HG02938 (cell line): ENCODE measurements at regions not wholly inside any gene's neighbourhood (a gene's known extent, or its start where the extent isn't known, plus 50 kb on each side); places are given as distances from the start of the nearest gene placed in this dataset.
"Not testable (repeated sequence)": the region's sequence is repeated elsewhere in the genome, so short reads cannot be mapped to it uniquely, and the experiment has no call there.

Source experiments
- ATAC-seq: cut with Tn5 transposase; IDR thresholded peaks from one replicate; pipeline ENCODE4 v1.9.1; 2021; ENCODE audit warnings: mild to moderate bottlenecking, moderate library complexity; ENCODE audit not compliant: unreplicated experiment

- ATAC-seq = no peak
Observed at GRCh38 chr3:147662705-147663104, 253.5 kb downstream of the ZIC1 start.

- ATAC-seq = no peak
Observed at GRCh38 chr3:147669077-147669476, 259.9 kb downstream of the ZIC1 start.

GRCh38 chr3:147672035-147672434, 262.9 kb downstream of the ZIC1 start:
- ATAC-seq = no peak

- no peak for ATAC-seq
Observed at GRCh38 chr3:147672436-147672835, 263.3 kb downstream of the ZIC1 start.

DNA sequence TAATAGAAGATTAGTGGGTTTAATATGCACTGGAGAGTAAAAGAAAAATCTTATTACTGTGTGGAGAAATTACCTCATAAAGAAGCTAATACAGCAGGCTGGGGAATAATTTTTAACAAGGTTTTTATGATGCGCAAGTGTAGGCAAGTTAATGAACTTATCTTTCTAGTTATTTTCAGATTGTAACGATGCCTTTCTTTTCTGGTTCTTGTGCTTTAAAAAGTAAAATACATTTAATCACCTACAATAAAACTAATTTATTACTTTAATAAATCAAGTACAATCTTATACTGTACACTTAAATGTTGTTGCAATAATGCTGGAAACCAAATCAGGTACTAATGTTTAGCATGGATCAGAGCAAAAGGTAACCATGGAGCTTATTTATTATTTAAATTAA, 266.6 kb downstream of the ZIC1 start:
- ATAC-seq = no peak

DNA sequence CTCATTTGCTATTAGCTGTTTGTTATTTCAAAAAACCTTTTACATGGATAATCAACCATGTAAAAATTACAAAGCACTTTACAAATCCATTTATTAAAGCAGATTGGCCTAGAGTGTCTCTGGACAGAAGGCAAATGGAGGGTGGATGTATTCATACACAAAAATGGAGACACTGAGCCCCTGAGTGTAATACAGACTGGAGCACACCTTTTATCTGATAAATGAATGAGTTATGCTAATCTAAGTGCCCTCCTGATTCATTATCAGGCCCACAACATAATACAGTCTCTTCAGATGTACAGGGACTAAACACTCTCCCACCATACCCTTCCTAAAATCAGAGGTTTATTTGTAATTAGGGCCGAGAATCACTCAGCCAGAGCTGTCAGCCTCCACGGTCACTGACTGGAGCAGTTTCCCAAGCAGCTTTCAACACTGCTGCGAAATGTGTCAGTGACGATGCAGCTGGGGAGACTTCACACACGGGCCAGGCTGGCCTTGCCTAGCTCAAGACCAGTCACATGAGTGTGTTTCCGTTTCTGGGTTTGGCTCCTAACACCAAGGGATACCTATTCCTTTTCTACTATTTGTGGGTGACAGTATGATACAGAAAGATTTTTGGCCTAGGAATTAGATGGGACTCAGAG, 271.8 kb downstream of the ZIC1 start:
- ATAC-seq = no peak

GRCh38 chr3:147688868-147689267, 279.7 kb downstream of the ZIC1 start:
- no peak for ATAC-seq

DNA sequence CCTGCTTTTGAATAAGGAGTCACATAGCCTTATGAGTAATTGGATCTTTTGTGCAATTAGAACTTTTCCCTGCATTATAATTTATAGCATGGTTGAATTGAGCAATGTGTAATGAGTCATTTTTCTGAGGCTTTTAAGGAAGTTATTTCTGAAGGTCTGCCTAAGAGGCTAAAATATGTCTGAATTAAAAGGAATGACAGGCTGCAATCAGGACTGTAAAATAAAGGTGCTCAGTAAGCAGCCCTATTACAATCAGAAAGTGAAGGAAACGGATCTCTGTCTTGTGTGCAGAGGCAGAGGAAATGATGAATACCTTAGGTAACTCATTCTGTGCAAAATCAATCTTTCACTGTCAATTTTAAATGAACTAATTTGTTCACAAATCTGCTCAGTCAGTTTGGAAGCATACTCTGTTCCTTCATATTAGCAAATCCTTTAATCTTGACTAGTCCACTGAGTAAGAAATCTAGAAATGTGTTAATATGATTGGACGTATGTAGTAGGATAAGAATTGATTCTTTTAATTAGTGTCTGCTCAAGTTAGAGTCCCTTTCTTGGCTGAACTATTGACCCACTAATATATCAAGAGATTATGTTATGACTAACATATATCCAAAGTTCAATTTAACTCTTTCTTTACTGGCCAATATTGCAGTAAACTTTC, 290.1 kb downstream of the ZIC1 start:
- ATAC-seq = no peak

- no peak for ATAC-seq
Observed at GRCh38 chr3:147701195-147701594, 292.0 kb downstream of the ZIC1 start.

- ATAC-seq = no peak
Observed at GRCh38 chr3:147702509-147702908, 293.3 kb downstream of the ZIC1 start.

DNA sequence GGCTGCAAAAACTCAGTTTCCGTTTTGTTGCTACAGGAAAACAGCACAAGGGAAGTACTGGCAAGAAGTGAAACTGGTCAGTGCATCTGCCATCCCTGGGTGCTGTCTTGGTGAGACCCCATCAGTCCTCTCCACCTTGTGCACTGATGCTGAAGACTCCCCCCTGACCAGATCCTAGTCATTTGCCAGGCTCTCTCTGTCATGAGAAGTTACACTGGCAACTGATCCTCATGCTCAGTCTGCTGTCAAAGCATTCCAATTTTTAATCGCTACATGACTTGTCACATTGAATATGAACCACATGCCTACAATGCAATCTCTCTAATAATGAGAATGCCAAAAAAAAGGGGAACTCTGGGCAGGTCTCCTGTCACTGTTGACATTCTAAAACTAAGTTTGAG, 296.5 kb downstream of the ZIC1 start:
- ATAC-seq = no peak

- ATAC-seq = not testable (repeated sequence)
Observed at GRCh38 chr3:147710753-147711152, 301.6 kb downstream of the ZIC1 start.

DNA sequence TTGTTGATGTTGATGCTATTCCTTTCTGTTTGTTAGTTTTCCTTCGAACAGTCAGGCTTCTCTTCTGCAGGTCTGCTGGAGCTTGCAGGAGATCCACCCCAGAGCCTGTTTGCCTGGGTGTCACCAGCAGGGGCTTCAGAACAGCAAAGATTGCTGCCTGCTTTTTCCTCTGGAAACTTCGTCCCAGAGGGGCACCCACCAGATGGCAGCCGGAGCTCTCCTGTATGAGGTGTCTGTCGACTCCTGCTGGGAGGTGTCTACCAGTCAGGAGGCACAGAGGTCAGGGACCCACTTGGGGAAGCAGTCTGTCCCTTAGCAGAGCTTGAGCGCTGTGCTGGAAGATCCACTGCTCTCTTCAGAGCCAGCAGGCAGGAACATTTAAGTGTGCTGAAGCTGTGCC, 303.2 kb downstream of the ZIC1 start:
- no peak for ATAC-seq

- ATAC-seq = not testable (repeated sequence)
Observed at GRCh38 chr3:147712758-147713157, 303.6 kb downstream of the ZIC1 start.

DNA sequence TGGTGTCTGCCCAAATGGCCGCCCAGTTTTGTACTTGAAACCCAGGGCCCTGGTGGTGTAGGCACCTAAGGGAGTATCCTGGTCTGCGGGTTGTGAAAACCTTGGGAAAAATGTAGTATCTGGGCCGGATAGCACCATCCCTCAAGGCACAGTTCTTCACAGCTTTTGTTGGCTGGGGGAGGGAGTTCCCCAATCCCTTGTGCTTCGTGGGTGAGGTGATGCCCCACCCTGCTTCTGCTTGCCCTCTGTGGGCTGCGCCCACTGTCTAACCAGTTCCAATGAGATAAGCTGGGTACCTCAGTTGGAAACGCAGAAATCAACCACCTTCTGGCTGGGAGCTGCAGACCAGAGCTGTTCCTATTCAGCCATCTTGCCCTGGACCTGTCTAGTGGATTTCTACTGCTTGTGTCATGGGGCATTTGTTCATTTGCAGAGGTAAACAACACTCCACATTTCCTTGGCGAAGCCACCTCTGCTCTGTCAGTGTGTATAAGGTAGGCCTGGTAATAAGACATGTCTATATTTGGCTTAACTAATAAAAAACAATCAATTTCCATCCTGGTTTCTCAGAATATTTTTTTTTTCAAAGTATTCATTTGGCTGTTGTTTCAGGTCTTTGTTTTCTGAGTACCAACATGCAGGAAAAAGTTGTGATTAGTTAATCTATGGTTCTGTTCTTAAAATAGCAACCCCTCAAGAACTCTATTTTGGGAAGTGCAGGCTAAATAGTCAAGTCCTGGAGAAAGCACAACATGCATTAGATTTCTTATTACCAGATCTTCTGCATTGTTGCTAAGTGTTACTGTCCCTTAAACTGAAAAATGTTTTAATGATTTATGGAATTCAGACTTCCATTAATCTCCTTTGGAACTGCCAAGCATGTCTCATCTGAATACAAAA, 304.3 kb downstream of the ZIC1 start:
- ATAC-seq = no peak

- ATAC-seq = no peak
Observed at GRCh38 chr3:147729641-147730040, 320.5 kb downstream of the ZIC1 start.

DNA sequence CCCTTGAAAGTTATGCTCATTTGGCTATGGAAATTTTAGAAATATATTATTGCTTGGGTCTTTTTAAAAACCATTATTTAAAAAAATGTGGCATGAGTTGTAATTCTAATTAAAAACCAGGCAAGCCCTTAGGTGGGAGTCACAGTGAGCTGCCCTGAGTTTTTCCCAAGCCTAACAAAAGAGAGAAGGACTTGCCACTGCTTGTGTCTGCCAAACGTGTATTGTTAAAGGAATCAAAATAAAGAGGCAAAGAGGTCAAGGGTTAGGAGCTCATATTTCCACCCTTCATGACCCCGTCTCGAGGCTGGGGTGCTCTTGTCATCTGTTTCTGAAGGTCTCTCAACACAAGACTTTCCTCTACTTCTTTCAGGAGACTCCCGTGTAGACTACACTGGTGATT, 321.1 kb downstream of the ZIC1 start:
- ATAC-seq = no peak

- no peak for ATAC-seq
Observed at GRCh38 chr3:147733217-147733616, 324.1 kb downstream of the ZIC1 start.

GRCh38 chr3:147735616-147736015, 326.5 kb downstream of the ZIC1 start:
- no peak for ATAC-seq

- no peak for ATAC-seq
Observed at GRCh38 chr3:147736226-147736625, 327.1 kb downstream of the ZIC1 start.

DNA sequence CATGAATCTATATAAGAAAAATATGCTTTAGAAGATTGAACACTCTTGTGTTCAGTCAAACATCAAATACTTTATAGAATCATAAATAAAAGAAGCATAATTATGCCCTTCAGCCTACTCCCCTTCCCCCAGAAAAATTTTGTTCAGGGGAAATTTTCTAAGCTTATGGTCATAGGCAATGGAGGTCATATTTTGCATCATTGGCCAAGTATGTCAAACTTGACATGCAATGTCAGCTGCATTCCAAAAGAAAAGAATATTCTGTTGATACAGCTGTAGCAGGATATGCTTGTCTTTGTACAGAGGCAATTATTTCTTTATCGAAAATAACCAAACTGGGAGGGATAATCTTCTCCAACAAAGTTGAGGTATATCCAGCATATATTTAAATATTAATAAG, 328.2 kb downstream of the ZIC1 start:
- no peak for ATAC-seq

GRCh38 chr3:147740928-147741327, 331.8 kb downstream of the ZIC1 start:
- ATAC-seq = no peak
